Frontal cortex (tissue), 3 donors: ENCODE measurements at regions not wholly inside any gene's neighbourhood (a gene's known extent, or its start where the extent isn't known, plus 50 kb on each side); places are given as distances from the start of the nearest gene placed in this dataset.
"Not testable (repeated sequence)": the region's sequence is repeated elsewhere in the genome, so short reads cannot be mapped to it uniquely, and the experiment has no call there.

Experiments
- DNase-seq, 2 donors: peaks; one replicate each; pipeline ENCODE4 v3.0.0; 2012; ENCODE audit warnings: low spot score in 2 of 2
- FAIRE-seq: peaks from 2 replicates; lab custom pipeline; 2012; peaks lifted over from hg19 to GRCh38; lab: Jason Lieb, UNC
- donor health status: control.
- donor health status: control.
- donor health status: control.

GRCh38 chr20:50321797-50322480 lies 131.3 kb downstream of the CEBPB start:
- FAIRE-seq: no peak
- no peak for DNase-seq

DNA sequence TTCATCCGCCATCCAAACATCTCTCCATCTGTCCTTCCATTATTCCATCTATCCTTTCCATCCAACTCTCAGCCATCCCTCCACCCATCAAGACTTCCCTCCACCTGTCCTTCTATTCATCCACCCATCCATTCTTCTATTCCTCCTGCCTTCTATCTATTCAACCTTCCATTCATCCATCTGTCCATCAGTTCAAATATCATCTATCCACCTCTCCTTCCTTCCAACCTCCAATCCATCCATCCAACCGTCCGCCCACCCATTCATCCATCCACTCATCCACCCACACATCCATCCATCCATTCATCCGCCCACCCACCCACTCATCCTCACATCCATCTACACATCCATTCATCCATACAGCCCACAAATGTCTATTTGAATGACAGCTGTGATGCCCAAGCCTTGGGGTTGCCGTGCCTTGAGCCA lies 132.1 kb downstream of the CEBPB start:
- no peak for DNase-seq
- FAIRE-seq: no peak

GRCh38 chr20:50323209-50323608 lies 132.6 kb downstream of the CEBPB start:
- DNase-seq (no peak), FAIRE-seq (no peak)

DNA sequence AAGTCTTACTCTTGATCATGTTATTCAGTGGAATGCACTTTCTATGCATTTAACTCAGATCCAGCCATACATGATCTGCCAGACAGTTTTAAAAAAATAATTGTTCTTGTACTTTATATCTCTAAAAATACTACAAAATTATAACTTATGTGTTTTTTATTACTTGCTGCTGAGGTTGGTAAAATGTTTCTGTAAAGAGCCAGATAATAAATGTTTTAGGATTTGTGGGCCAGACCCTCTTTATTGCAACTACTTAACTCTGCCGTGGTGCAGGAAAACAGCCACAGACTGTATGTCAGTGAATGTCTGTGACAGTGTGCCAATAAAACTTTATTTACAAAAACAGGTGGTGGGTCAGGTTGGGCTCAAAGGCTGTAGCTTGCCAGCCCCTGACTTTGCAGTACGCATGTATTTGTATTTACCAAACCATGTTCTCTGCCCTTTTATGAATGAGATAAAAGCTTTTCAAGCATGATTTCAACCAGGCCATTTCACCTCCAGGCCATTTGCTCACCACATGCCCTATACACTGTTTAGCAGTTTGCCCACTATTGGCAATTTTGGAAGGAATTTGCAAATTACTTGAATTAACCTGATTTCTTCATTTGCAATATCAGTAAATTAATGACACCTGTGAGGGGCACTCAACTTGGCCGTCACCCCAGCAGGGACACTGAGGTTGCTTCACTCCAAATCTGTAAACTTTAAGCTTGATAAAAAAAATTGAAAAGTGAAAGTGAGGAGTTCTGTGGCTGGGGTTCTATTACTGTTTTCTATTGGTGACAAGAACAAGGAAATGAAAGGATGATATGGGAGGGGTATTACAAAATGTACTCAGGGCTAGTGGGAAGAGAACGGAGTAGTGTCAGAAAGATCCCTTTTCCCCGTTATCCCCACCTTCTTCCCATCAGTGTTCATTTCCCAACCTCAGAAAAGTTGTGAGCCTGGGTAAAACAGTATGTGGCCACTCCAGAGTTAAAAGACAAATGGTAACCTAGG lies 133.4 kb downstream of the CEBPB start:
- DNase-seq (no peak), FAIRE-seq (no peak)

DNA sequence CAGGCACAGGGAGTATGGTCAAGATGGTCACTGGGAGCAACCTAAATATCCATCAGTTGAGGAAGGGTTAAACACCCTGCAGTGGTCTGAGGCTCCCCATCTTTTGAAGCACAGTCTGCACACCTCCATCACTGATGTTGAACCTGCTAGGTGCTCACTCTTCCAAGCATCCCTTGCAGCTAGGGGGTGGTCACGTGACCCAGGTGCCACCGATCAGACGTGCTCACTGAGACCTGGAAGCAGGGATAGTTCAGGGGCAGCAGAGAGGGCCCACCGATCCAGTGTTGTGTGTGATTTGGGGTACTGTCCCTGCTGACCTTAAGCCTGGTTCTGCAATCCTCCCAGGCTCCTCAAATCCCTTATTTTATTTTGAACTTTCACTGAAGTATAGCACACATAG lies 134.6 kb downstream of the CEBPB start:
- no peak for DNase-seq
- FAIRE-seq: no peak

GRCh38 chr20:50325651-50326050 lies 135.0 kb downstream of the CEBPB start:
- no peak for DNase-seq
- FAIRE-seq: no peak

DNA sequence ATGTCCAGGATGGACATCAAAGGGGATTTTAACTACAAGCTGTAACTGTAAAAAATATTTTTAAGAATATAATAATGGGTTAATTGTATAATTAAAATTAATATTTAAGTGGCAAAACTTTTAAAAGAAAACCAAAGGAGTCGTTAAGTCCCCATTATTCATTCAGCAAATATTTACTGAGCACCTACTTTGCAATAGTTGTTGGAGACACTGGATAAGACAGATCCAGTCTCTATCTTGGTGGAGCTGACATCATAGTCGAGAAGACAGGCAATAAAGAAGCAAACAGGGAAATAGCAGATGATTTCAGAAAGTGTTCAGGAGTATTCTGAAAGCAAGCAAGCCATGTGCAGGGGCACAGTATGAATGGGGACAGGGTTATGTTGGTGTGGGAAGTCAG lies 137.0 kb downstream of the CEBPB start:
- FAIRE-seq (no peak), DNase-seq (no peak)

GRCh38 chr20:50328222-50328979 lies 137.8 kb downstream of the CEBPB start:
- FAIRE-seq (no peak), DNase-seq (no peak)

GRCh38 chr20:50328996-50329898 lies 138.6 kb downstream of the CEBPB start:
- no peak for DNase-seq

DNA sequence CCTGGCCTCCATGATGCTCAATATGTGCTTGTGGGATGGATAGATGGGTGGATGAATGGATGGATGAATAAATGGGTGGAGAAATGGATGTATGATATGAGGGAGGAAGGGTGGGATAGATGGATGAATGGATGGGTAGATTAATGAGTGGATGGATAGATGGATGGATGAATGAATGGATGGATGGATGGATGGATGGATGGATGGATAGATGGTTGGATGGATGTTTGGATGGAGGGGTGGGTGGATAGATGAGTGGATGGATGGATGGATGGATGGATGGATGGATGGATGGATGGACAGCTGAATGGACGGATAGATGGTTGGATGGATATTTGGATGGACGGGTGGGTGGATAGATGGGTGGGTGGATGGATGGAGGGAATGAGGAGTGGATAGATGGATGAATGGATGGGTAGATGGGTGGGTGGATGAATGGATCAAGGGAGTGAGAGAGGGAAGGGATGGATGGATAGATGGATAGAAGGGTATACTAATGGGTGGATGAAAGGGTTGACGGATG lies 139.4 kb downstream of the CEBPB start:
- FAIRE-seq: no peak
- no peak for DNase-seq

More at GRCh38 chr20:50328996-50329898, 138.6 kb downstream of the CEBPB start:
- no peak for FAIRE-seq

- DNase-seq (no peak), FAIRE-seq (no peak)
These were observed 140.1 kb downstream of the CEBPB start for GRCh38 chr20:50330504-50331313.

DNA sequence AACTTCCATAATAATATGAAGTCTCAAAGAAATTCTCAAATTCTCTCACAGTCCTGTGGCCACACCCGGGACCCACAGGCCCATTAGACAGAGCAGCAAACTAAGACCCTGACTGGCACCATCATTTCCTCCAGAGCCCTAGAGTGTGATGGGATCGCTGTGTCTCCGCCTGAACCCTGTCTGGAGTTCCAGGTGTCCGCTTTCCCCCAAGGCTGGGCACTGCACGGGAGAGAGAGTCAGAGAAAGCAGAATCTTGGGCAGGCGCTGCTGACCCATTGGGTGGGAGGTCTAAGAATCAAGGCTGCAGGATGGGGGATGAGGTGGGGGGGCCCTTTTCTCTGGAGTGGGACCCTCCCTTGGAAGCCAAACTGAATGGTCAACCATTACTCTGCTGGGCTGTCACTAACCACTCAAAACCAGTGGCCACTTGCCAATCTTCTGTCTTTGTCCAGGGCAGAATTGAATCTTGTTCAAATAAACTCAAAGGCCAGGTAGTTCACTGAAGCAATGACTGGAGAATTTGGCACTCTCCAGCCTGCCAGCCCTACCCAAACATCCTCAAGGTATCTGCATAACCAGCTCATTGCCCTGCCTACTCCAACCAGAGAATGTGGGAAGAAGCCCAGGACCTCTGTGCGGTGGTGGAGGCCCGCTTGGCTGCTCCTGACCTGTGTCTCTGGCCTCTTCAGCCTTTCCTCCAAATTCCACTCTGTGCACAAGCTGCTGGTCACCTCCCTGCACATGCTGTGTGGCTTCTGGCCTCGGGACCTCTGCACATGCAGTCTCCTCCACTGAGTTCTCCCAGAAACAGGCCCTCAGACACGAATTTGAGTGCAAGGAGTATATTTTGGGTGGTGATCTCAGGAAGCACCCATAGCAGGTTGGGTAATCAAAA lies 141.1 kb downstream of the CEBPB start:
- FAIRE-seq (no peak), DNase-seq (no peak)

DNA sequence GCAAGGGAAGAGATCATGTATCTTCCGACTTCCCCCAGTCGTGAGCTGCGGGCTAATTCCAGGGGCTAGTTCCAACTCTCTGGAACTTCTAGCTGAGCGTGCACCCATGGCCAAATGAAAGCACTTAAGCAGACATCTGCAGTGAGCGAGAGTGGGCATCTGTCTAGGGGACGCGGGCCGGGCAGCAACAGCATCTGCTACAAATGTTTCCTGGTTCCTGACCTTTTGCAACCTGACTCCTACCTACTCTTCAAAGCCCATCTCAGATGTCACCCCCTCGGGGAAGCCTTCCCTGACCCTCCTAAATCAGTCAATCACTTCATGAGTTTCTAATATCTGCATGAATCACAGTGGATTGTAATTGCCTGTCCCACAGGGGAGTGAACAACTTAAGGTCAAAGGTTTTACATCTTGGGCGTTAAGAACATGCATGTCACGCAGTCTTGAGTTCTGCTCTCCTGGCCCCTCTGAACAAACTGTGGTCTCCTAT lies 141.9 kb downstream of the CEBPB start:
- no peak for FAIRE-seq

DNA sequence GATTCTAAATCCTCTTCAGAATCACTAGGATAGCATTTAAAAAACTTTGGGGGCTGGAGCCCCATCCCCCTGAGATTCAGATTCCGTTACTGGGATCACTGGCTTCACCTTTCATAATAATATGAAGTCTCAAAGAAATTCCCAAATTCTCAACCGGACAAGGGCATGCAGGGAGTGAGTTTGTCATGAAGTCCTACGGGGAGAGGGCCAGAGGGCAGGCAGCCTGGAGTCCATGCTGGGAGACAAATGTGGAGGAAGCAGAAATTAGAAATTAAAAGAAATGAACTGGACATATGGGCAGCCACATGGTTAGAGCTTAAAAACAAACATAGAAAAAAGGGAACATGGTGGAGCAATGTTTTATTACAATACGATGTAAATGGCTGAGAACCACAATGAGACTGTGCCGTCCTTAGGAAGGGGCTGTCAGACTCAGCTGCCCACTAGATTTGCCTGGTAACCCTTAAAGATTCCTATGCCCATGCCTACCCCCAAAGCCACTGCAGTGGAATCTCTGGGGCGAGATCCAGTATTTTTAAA lies 142.6 kb downstream of the CEBPB start:
- DNase-seq: no peak
- FAIRE-seq: no peak

More for the DNA sequence above, 141.9 kb downstream of the CEBPB start:
- DNase-seq: no peak

- no peak for FAIRE-seq
These were observed 143.2 kb downstream of the CEBPB start for GRCh38 chr20:50333812-50334211.

GRCh38 chr20:50334512-50334911 lies 143.9 kb downstream of the CEBPB start:
- not testable (repeated sequence) for DNase-seq, FAIRE-seq

More at GRCh38 chr20:50333812-50334211, 143.2 kb downstream of the CEBPB start:
- DNase-seq: no peak

DNA sequence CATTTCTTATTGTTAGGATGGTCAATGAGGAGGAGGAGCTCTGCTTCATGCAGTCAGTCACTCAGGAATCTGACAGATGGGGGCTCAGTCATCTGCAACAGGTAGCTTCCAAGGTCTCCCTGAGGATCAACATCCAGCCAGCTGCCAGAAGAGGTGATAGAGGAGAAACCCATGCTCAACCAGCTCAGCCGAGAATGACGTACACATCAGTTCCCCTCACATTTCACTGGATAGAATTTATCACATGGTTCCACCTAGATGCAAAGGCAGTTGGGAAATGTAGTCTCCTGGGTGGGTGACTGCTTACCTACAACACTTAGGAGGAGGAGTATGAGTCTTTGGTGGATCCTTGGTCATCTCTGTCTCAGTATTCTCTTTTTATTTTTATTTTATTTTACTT lies 144.5 kb downstream of the CEBPB start:
- FAIRE-seq: no peak
- no peak for DNase-seq
